Astrocyte (in vitro differentiated cells and primary cell): ENCODE measurements at regions not wholly inside any gene's neighbourhood (a gene's known extent, or its start where the extent isn't known, plus 50 kb on each side); places are given as distances from the start of the nearest gene placed in this dataset.

ENCODE experiments used
- DNase-seq: peaks from one replicate; pipeline ENCODE4 v3.0.0-alpha.2; 2010; ENCODE audit warnings: low read depth
- FAIRE-seq: peaks from 2 replicates; lab custom pipeline; 2011; peaks lifted over from hg19 to GRCh38; lab: Jason Lieb, UNC
- H2AFZ ChIP-seq: 2 replicates; pipeline ENCODE4 v1.6.0; 2012; ENCODE audit warnings: low read depth, low read length, inconsistent platforms
- H3K27ac ChIP-seq: 2 replicates; pipeline ENCODE4 v1.5.1; 2011; ENCODE audit warnings: low read depth, low read length, inconsistent platforms
- H3K27me3 ChIP-seq: 2 replicates; pipeline ENCODE4 v1.6.0; 2011; ENCODE audit warnings: low read length, inconsistent platforms; ENCODE audit not compliant: insufficient read depth
- H3K36me3 ChIP-seq: 2 replicates; pipeline ENCODE4 v1.5.1; 2011; ENCODE audit warnings: low read length, inconsistent platforms; ENCODE audit not compliant: insufficient read depth
- H3K4me1 ChIP-seq: 2 replicates; pipeline ENCODE4 v1.5.1; 2011; ENCODE audit warnings: low read length, inconsistent platforms; ENCODE audit not compliant: insufficient read depth
- H3K4me2 ChIP-seq: 2 replicates; pipeline ENCODE4 v1.6.0; 2012; ENCODE audit warnings: low read length, inconsistent platforms
- H3K4me3 ChIP-seq: 2 replicates; pipeline ENCODE4 v1.5.1; 2011; ENCODE audit warnings: low read depth, mild to moderate bottlenecking, low read length, inconsistent platforms; ENCODE audit not compliant: insufficient read depth
- H3K79me2 ChIP-seq: 2 replicates; pipeline ENCODE4 v1.6.0; 2012; ENCODE audit warnings: mild to moderate bottlenecking, low read length, inconsistent platforms; ENCODE audit not compliant: insufficient read depth
- H3K9ac ChIP-seq: 2 replicates; pipeline ENCODE4 v1.6.0; 2012; ENCODE audit warnings: mild to moderate bottlenecking, low read length, inconsistent platforms
- H3K9me3 ChIP-seq: 2 replicates; pipeline ENCODE4 v1.5.1; 2012; ENCODE audit warnings: low read depth, mild to moderate bottlenecking, low read length, inconsistent platforms; ENCODE audit not compliant: insufficient read depth
- H4K20me1 ChIP-seq: 2 replicates; pipeline ENCODE4 v1.6.0; 2012; ENCODE audit warnings: low read length, inconsistent platforms; ENCODE audit not compliant: insufficient read depth
- H3K27ac Mint-ChIP-seq: one replicate; pipeline ENCODE4 v1.8.0; 2021; ENCODE audit warnings: mild to moderate bottlenecking, mixed read lengths; ENCODE audit not compliant: unreplicated experiment
- H3K27me3 Mint-ChIP-seq: one replicate; pipeline ENCODE4 v1.8.0; 2021; ENCODE audit warnings: low read depth, mixed read lengths; ENCODE audit not compliant: unreplicated experiment
- H3K36me3 Mint-ChIP-seq: one replicate; pipeline ENCODE4 v1.8.0; 2021; ENCODE audit warnings: low read depth, mixed read lengths; ENCODE audit not compliant: unreplicated experiment
- H3K4me1 Mint-ChIP-seq: one replicate; pipeline ENCODE4 v1.8.0; 2021; ENCODE audit warnings: low read depth, mixed read lengths; ENCODE audit not compliant: unreplicated experiment
- H3K4me3 Mint-ChIP-seq: one replicate; pipeline ENCODE4 v1.8.0; 2021; ENCODE audit warnings: mild to moderate bottlenecking, moderate library complexity, mixed read lengths; ENCODE audit not compliant: unreplicated experiment
- H3K9me3 Mint-ChIP-seq: one replicate; pipeline ENCODE4 v1.8.0; 2021; ENCODE audit warnings: mild to moderate bottlenecking, mixed read lengths; ENCODE audit not compliant: unreplicated experiment
- CTCF ChIP-seq: IDR thresholded peaks from 2 replicates; pipeline ENCODE4 v1.5.1; 2011; ENCODE audit warnings: low read depth, mild to moderate bottlenecking, inconsistent platforms, low read length, moderate library complexity; ENCODE audit not compliant: insufficient read depth
- EZH2 ChIP-seq: IDR thresholded peaks from 2 replicates; pipeline ENCODE4 v1.6.1; 2012; ENCODE audit warnings: mild to moderate bottlenecking, low read length, inconsistent platforms; ENCODE audit not compliant: insufficient read depth

GRCh38 chr17:17416400-17417360 lies 60.1 kb upstream of the MED9 start:
- Histone ChIP-seq H3K4me2 (peak overlapping the region; percentile 60), H3K9ac (peak overlapping the region; percentile 16)
- no peaks in the 10 kb centered on the region for H3K36me3 Mint-ChIP-seq

GRCh38 chr17:17417718-17418181 lies 59.0 kb upstream of the MED9 start:
- no peak for TF ChIP-seq EZH2
- TF ChIP-seq CTCF = no peak

More at GRCh38 chr17:17416400-17417360, 60.1 kb upstream of the MED9 start:
- peaks cover 13% of the 10 kb centered on the region for H3K9me3 Mint-ChIP-seq
- DNase-seq (peak; percentile 75), FAIRE-seq (peak; percentile 78)
- H3K4me3 Mint-ChIP-seq = no peak overlapping the region
- Histone ChIP-seq H4K20me1 (no peaks in the 10 kb centered on the region), H3K36me3 (no peaks in the 10 kb centered on the region), H3K79me2 (no peaks in the 10 kb centered on the region), H3K27me3 (no peaks in the 10 kb centered on the region), H3K4me3 (no peak overlapping the region), H2AFZ (peak overlapping the region; percentile 68), H3K9me3 (peaks cover 3% of the 10 kb centered on the region), H3K27ac (peak overlapping the region; percentile 58), H3K4me1 (peaks cover 40% of the 10 kb centered on the region)
- TF ChIP-seq CTCF (no peak), EZH2 (no peak)
- H3K27ac Mint-ChIP-seq = peak overlapping the region; percentile 79
- H3K27me3 Mint-ChIP-seq = peaks cover 12% of the 10 kb centered on the region
- peaks cover 9% of the 10 kb centered on the region for H3K4me1 Mint-ChIP-seq

GRCh38 chr17:17419166-17419565 lies 57.6 kb upstream of the MED9 start:
- Histone ChIP-seq H3K36me3 (no peaks in the 10 kb centered on the region), H3K4me2 (no peak overlapping the region), H3K9ac (no peak overlapping the region), H3K4me3 (no peak overlapping the region), H3K4me1 (peaks cover 24% of the 10 kb centered on the region), H3K79me2 (no peaks in the 10 kb centered on the region), H3K9me3 (peaks cover 12% of the 10 kb centered on the region), H2AFZ (no peak overlapping the region), H3K27ac (no peak overlapping the region), H4K20me1 (no peaks in the 10 kb centered on the region), H3K27me3 (no peaks in the 10 kb centered on the region)
- peaks cover 23% of the 10 kb centered on the region for H3K27me3 Mint-ChIP-seq
- TF ChIP-seq CTCF = no peak
- TF ChIP-seq EZH2 = no peak
- H3K4me3 Mint-ChIP-seq = no peak overlapping the region
- peaks cover 7% of the 10 kb centered on the region for H3K4me1 Mint-ChIP-seq
- H3K27ac Mint-ChIP-seq = no peak overlapping the region
- peaks cover 29% of the 10 kb centered on the region for H3K9me3 Mint-ChIP-seq
- no peak for DNase-seq
- no peak for FAIRE-seq
- H3K36me3 Mint-ChIP-seq = peaks cover 4% of the 10 kb centered on the region

More at GRCh38 chr17:17417718-17418181, 59.0 kb upstream of the MED9 start:
- no peak overlapping the region for H3K4me3 Mint-ChIP-seq
- FAIRE-seq (no peak), DNase-seq (no peak)
- H3K27ac ChIP-seq = no peak overlapping the region
- H3K27me3 Mint-ChIP-seq = peaks cover 17% of the 10 kb centered on the region
- no peak overlapping the region for H3K4me2 ChIP-seq
- H3K9me3 Mint-ChIP-seq = peaks cover 22% of the 10 kb centered on the region
- H3K27me3 ChIP-seq = no peaks in the 10 kb centered on the region
- no peak overlapping the region for H3K27ac Mint-ChIP-seq
- H3K36me3 ChIP-seq = no peaks in the 10 kb centered on the region
- H3K9me3 ChIP-seq = peaks cover 6% of the 10 kb centered on the region
- no peaks in the 10 kb centered on the region for H4K20me1 ChIP-seq
- no peak overlapping the region for H3K4me3 ChIP-seq
- H3K4me1 ChIP-seq = peaks cover 31% of the 10 kb centered on the region
- peaks cover 4% of the 10 kb centered on the region for H3K36me3 Mint-ChIP-seq
- H3K79me2 ChIP-seq = no peaks in the 10 kb centered on the region
- peaks cover 7% of the 10 kb centered on the region for H3K4me1 Mint-ChIP-seq
- no peak overlapping the region for H3K9ac ChIP-seq
- no peak overlapping the region for H2AFZ ChIP-seq
